NT2/D1 (cell line): ENCODE measurements at regions not wholly inside any gene's neighbourhood (a gene's known extent, or its start where the extent isn't known, plus 50 kb on each side); places are given as distances from the start of the nearest gene placed in this dataset.

Experiments used
- SUZ12 ChIP-seq: IDR thresholded peaks from 2 replicates; pipeline ENCODE4 v1.6.1; 2011; ENCODE audit not compliant: insufficient read length, insufficient read depth; ENCODE audit errors: extremely low read depth
- ZNF274 ChIP-seq: IDR thresholded peaks from 2 replicates; pipeline ENCODE4 v1.6.1; 2011; ENCODE audit warnings: mild to moderate bottlenecking, low read depth, low read length

DNA sequence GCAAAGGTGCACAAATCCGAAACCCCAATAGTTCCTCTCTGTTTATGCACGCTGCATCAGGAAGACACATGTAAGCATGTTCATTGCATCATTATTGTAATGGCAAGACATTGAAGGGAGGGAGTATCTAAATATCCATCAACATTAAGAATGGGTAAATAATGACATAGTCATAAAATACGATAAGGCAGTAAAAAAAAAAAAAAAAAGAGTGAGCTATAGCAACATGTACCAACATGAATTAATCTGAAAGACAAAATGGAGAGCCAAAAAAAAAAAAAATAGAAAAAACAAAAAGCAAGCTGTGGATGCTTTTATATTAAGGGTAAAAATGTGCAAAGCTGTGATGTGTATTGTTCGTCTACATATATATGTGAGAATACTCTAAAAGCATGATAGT lies 70.2 kb upstream of the ABLIM1 start:
- TF ChIP-seq ZNF274 (no peak), SUZ12 (no peak)
